ENCODE measurements at regions not wholly inside any gene's neighbourhood (a gene's known extent, or its start where the extent isn't known, plus 50 kb on each side); places are given as distances from the start of the nearest gene placed in this dataset.

- Histone ChIP-seq H3K9me3 (ENCODE audit: control insufficient read depth, low read depth, low read length) (no peaks in the 10 kb centered on the region), H3K9ac (ENCODE audit: low read length) (no peak overlapping the region), H3K27me3 (ENCODE audit: control insufficient read depth, insufficient read depth, low read length) (no peaks in the 10 kb centered on the region), H3K27ac (ENCODE audit: low read length) (no peak overlapping the region), H3K4me3 (ENCODE audit: low read length) (no peak overlapping the region), H3K36me3 (ENCODE audit: control insufficient read depth, low read depth, low read length) (no peaks in the 10 kb centered on the region), H3K4me1 (ENCODE audit: control insufficient read depth, low read depth, low read length) (peaks cover 31% of the 10 kb centered on the region)
Observed at GRCh38 chr1:234983564-234984238, 144.9 kb downstream of the TOMM20 start.

- no peaks in the 10 kb centered on the region for H3K36me3 ChIP-seq (ENCODE audit: control insufficient read depth, low read depth, low read length)
- no peak overlapping the region for H3K27ac ChIP-seq (ENCODE audit: low read length)
- peaks cover 20% of the 10 kb centered on the region for H3K4me1 ChIP-seq (ENCODE audit: control insufficient read depth, low read depth, low read length)
- H3K9ac ChIP-seq (ENCODE audit: low read length), result no peak overlapping the region
- H3K27me3 ChIP-seq (ENCODE audit: control insufficient read depth, insufficient read depth, low read length), result no peaks in the 10 kb centered on the region
- H3K4me3 ChIP-seq (ENCODE audit: low read length), result no peak overlapping the region
- H3K9me3 ChIP-seq (ENCODE audit: control insufficient read depth, low read depth, low read length), result no peaks in the 10 kb centered on the region
Observed at GRCh38 chr1:234981758-234982157, 146.9 kb downstream of the TOMM20 start.

GRCh38 chr1:234980645-234981396, 147.8 kb downstream of the TOMM20 start:
- Histone ChIP-seq H3K9me3 (ENCODE audit: control insufficient read depth, low read depth, low read length) (no peaks in the 10 kb centered on the region), H3K27ac (ENCODE audit: low read length) (no peak overlapping the region), H3K4me1 (ENCODE audit: control insufficient read depth, low read depth, low read length) (peaks cover 15% of the 10 kb centered on the region)

GRCh38 chr1:234980291-234980644, 148.4 kb downstream of the TOMM20 start:
- H3K36me3 ChIP-seq (ENCODE audit: control insufficient read depth, low read depth, low read length), result no peaks in the 10 kb centered on the region
- H3K9ac ChIP-seq (ENCODE audit: low read length), result no peak overlapping the region
- H3K27me3 ChIP-seq (ENCODE audit: control insufficient read depth, insufficient read depth, low read length), result no peaks in the 10 kb centered on the region
- no peak overlapping the region for H3K27ac ChIP-seq (ENCODE audit: low read length)
- H3K4me1 ChIP-seq (ENCODE audit: control insufficient read depth, low read depth, low read length), result peaks cover 15% of the 10 kb centered on the region
- H3K9me3 ChIP-seq (ENCODE audit: control insufficient read depth, low read depth, low read length), result no peaks in the 10 kb centered on the region
- H3K4me3 ChIP-seq (ENCODE audit: low read length), result no peak overlapping the region

More at GRCh38 chr1:234980645-234981396, 147.8 kb downstream of the TOMM20 start:
- no peaks in the 10 kb centered on the region for H3K36me3 ChIP-seq (ENCODE audit: control insufficient read depth, low read depth, low read length)
- H3K9ac ChIP-seq (ENCODE audit: low read length), result no peak overlapping the region
- H3K27me3 ChIP-seq (ENCODE audit: control insufficient read depth, insufficient read depth, low read length), result no peaks in the 10 kb centered on the region
- no peak overlapping the region for H3K4me3 ChIP-seq (ENCODE audit: low read length)

- H3K4me1 ChIP-seq (ENCODE audit: control insufficient read depth, low read depth, low read length), result peaks cover 15% of the 10 kb centered on the region
- no peaks in the 10 kb centered on the region for H3K36me3 ChIP-seq (ENCODE audit: control insufficient read depth, low read depth, low read length)
- no peaks in the 10 kb centered on the region for H3K27me3 ChIP-seq (ENCODE audit: control insufficient read depth, insufficient read depth, low read length)
- H3K27ac ChIP-seq (ENCODE audit: low read length), result no peak overlapping the region
- no peak overlapping the region for H3K4me3 ChIP-seq (ENCODE audit: low read length)
- H3K9me3 ChIP-seq (ENCODE audit: control insufficient read depth, low read depth, low read length), result no peaks in the 10 kb centered on the region
- H3K9ac ChIP-seq (ENCODE audit: low read length), result no peak overlapping the region
Observed at GRCh38 chr1:234979296-234980279, 149.0 kb downstream of the TOMM20 start.

- no peaks in the 10 kb centered on the region for H3K9me3 ChIP-seq (ENCODE audit: control insufficient read depth, low read depth, low read length)
- H3K9ac ChIP-seq (ENCODE audit: low read length), result no peak overlapping the region
- H3K27me3 ChIP-seq (ENCODE audit: control insufficient read depth, insufficient read depth, low read length), result no peaks in the 10 kb centered on the region
- no peak overlapping the region for H3K4me3 ChIP-seq (ENCODE audit: low read length)
- H3K27ac ChIP-seq (ENCODE audit: low read length), result no peak overlapping the region
- H3K36me3 ChIP-seq (ENCODE audit: control insufficient read depth, low read depth, low read length), result no peaks in the 10 kb centered on the region
- H3K4me1 ChIP-seq (ENCODE audit: control insufficient read depth, low read depth, low read length), result peaks cover 12% of the 10 kb centered on the region
Observed at GRCh38 chr1:234978397-234979295, 150.0 kb downstream of the TOMM20 start.

GRCh38 chr1:234977875-234978396, 150.7 kb downstream of the TOMM20 start:
- H3K4me3 ChIP-seq (ENCODE audit: low read length), result no peak overlapping the region
- no peaks in the 10 kb centered on the region for H3K27me3 ChIP-seq (ENCODE audit: control insufficient read depth, insufficient read depth, low read length)
- H3K4me1 ChIP-seq (ENCODE audit: control insufficient read depth, low read depth, low read length), result peaks cover 19% of the 10 kb centered on the region
- H3K27ac ChIP-seq (ENCODE audit: low read length), result no peak overlapping the region
- H3K9me3 ChIP-seq (ENCODE audit: control insufficient read depth, low read depth, low read length), result no peaks in the 10 kb centered on the region
- no peak overlapping the region for H3K9ac ChIP-seq (ENCODE audit: low read length)
- H3K36me3 ChIP-seq (ENCODE audit: control insufficient read depth, low read depth, low read length), result no peaks in the 10 kb centered on the region

GRCh38 chr1:234976861-234977680, 151.6 kb downstream of the TOMM20 start:
- Histone ChIP-seq H3K36me3 (ENCODE audit: control insufficient read depth, low read depth, low read length) (no peaks in the 10 kb centered on the region), H3K4me3 (ENCODE audit: low read length) (no peak overlapping the region), H3K9me3 (ENCODE audit: control insufficient read depth, low read depth, low read length) (no peaks in the 10 kb centered on the region), H3K9ac (ENCODE audit: low read length) (no peak overlapping the region), H3K27me3 (ENCODE audit: control insufficient read depth, insufficient read depth, low read length) (no peaks in the 10 kb centered on the region), H3K27ac (ENCODE audit: low read length) (no peak overlapping the region), H3K4me1 (ENCODE audit: control insufficient read depth, low read depth, low read length) (peaks cover 27% of the 10 kb centered on the region)

GRCh38 chr1:234975941-234976860, 152.4 kb downstream of the TOMM20 start:
- Histone ChIP-seq H3K27ac (ENCODE audit: low read length) (no peak overlapping the region), H3K27me3 (ENCODE audit: control insufficient read depth, insufficient read depth, low read length) (no peaks in the 10 kb centered on the region), H3K4me1 (ENCODE audit: control insufficient read depth, low read depth, low read length) (peaks cover 36% of the 10 kb centered on the region), H3K4me3 (ENCODE audit: low read length) (no peak overlapping the region), H3K9ac (ENCODE audit: low read length) (no peak overlapping the region), H3K36me3 (ENCODE audit: control insufficient read depth, low read depth, low read length) (no peaks in the 10 kb centered on the region), H3K9me3 (ENCODE audit: control insufficient read depth, low read depth, low read length) (no peaks in the 10 kb centered on the region)

All from iPS-18a (cell line).